ENCODE measurements at regions not wholly inside any gene's neighbourhood (a gene's known extent, or its start where the extent isn't known, plus 50 kb on each side); places are given as distances from the start of the nearest gene placed in this dataset.

- TF ChIP-seq CTCF (conservative IDR thresholded peaks at IDR 0.05; ENCODE audit: low read depth, low read length): no peak
- no peak for TF ChIP-seq EZH2 (IDR thresholded peaks at IDR 0.05; ENCODE audit: borderline replicate concordance, low read depth, low read length, poor library complexity, severe bottlenecking)
These were observed 71.1 kb upstream of the CFAP46 start for GRCh38 chr10:133013463-133013862.
